Activated T-cell treated with anti-CD3 and anti-CD28 coated beads for 4 hours (primary cell): ENCODE measurements at regions not wholly inside any gene's neighbourhood (a gene's known extent, or its start where the extent isn't known, plus 50 kb on each side); places are given as distances from the start of the nearest gene placed in this dataset.

Experiments used
- DNase-seq: peaks from one replicate; pipeline ENCODE4 v3.0.0-alpha.2; 2020

DNA sequence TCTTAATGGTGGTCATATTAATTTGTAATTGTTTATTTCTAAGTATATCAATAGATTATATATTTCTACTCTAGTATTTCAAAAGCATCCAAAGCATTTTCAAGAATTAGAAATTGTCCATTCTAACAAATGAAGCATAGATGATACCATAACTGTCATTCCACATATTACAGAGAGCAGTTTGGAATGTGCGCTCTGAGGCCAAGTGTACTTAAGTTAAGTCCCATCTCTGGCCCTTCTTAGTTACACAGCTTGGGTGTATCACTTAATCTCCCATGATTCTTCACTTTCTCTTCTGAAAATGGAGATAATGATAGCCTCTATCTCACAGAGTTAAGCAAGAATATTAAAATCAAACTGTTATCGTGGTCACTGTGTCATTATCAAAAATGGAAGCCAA, 281.1 kb downstream of the MRPL39 start:
- DNase-seq: no peak

DNA sequence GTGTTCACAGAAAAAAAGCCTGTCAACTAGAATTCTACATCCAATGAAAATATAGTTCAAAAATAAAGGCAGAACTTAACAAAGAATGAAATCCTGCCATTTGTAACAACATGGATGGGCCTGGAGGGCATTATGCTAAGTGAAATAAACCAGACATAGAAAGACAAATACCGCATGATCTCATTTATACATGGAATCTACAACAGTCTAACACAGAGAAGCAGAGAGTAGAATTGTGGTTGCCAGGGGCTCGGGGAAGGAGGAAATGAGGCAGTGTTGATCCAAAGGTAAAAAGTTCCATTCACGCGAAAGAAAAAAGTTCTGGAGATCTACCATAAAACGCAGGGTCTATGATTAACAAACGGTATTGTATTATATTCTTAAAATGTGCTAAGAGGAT, 282.6 kb downstream of the MRPL39 start:
- no peak for DNase-seq

DNA sequence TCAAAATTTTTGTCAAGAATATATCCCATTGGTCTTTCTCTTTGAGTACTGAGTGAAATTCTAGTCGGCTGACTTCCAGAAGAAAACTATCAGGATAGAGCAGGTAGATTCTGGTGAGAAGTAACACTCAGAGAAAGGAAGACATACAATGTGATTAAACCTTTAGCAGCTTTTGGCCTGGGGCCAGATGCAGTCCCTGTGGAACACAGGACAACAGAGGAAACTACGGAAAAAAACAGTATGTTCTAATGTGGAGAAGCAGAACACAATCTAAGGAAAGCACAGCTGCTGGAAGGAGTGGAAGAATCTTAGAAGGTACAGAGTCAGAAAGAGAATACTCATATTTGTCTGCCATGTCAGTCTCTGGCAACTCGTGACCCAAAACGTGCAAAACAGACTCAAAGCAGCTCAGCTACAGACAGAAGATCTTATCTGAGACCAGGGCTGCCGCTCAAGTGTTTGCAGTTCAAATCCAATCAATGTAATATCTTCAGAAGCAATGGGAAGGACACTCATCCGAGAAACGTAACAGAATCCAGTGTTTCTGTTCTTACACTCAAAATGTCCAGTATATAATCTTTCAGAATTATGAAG, 283.8 kb downstream of the MRPL39 start:
- no peak for DNase-seq

DNA sequence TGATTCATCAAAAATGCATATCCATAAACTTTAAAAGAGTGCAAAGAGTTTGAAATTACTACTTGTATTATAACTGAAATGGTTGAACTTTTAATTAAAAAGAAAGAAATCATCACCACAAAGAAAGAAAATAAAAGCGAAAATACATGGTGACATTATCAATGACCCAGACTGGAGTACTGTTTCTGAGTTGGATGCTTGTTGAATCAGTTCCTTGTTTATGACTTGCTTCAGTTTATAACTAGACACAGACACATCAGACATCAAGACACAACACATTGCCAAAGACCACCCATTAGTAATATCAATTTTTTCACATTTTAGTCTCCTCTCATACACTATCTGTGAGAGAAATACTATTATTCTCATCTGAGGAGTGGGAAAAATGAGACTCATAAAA, 293.0 kb downstream of the MRPL39 start:
- no peak for DNase-seq

DNA sequence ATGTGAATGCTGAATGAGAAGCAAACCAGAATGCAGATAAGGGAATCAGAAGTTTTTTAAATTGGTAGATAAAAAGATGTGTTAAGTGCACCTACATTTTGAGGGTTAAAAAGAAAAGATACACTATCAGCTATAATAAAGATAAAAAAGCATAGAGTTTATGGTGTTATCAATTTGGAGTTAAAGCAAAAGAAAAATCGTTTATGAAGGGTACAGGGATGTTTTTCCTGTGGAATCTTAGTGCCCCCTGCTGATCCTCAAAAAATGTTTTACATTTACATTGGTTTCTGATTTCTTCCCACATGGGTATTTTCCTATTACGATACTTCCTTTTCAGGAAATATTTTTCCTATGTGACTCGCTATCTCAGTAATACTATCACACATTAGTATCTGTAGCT, 293.5 kb downstream of the MRPL39 start:
- no peak for DNase-seq

DNA sequence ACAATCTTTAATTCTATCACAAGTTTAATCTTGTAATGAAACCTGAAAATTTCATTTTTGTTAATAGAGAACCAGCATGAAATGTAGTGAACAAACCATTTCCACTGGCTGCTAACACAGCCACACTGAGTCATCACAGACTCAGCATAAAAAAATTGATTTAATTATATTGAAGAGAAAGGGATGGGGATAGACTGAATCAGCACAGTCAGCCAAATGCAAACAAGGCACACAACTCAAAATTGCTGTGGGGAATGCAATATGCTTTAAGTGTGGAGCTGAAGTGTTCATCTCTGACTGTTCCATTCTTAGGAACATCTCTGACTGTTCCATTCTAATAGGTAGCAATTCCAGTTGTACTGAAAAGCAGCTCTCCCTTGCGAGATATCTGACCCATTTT, 299.8 kb downstream of the MRPL39 start:
- DNase-seq: no peak

DNA sequence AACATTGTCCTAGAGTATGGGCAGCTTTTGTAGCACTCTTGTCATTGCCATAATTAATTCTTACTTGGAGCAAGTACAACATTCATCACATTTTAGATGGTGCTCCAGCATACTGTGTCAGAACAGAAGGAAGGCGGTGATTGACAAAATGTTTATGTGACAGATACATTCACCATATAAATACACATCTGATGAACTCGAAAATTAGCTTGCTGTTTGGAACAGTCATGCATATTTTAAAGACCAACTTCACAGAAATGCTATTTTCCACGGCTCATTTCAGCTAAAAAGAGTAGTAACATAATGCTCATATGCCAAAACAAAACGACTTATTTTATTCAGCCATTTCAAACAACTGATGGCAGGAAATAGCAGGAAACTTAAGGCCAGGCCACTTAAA, 302.7 kb downstream of the MRPL39 start:
- no peak for DNase-seq

DNA sequence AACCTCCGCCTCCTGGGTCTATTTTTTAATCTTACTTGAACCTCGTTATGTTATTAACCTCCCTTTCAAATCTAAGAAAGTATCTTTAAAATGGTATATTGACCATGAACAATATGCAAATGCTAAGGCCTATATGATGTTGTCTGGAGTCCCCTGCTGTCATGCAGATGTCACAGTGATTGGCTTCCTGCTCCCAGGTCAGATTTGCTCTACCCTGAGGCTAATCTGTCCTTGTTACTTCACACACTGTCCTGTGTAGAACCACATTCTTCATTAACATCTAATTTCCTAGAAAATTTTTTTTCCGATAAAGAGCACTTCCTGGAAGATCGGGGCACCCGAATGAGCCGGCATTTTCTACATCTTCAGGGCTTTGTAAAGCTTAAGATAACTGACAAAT, 306.6 kb downstream of the MRPL39 start:
- DNase-seq: no peak

DNA sequence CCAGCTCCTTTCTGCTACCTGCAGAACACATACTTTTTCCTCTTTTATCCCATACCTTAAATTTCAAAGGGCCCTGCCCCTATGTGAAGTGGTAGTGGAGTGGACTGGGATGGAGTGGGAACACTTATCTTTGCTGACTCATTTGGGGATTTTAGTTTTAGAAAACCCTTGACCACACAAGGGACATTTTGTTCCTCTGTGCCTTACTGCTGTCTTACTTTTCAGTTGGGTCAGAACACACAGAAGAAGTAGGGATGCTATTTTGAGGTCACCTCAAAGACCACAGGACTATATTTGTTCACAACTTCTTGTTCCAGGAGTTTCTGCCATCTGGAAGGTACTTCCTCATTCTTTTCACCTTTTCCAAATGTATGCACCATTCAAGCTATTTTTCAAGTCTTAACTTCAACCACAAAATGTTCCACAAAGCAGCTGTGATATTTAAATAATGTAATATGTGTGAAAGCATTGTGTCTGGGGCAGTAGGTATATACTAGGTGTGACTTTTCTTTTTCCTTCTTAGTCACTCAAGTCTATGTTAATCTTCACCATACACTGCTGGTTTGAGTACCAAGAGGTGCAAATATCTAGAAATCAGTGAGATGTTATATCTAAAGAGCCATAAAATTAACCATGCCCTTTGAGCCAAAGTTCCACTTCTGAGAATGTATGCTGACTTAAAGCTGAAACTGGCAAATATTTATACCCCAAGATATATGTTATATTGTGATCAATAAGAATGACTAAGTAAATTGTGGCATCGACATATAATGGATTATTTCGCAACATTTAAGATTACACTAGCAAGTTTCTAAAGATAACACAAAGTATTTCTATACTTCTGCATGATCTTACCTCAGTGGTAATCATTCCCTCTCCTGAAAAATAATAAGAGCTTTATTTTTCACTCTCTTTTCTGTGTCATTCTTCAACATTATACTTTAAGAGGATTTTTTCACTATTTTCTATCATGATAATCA, 308.5 kb downstream of the MRPL39 start:
- DNase-seq: no peak

DNA sequence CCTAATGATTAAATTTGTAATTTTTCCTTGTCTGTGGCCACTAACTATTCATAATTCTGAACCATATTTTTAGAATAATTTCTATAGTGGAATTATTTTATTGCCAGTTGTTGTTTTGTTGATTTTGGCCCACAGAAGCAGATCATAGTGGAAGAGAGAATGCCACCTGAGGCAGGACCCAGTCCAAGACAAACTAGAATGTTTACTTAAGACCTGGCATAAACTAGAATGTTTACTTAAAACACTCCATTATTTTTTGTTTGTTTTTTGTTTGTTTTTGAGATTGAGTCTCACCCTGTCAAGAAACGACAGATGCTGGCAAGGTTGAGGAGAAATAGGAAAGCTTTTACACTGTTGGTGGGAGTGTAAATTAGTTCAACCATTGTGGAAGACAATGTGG, 310.2 kb downstream of the MRPL39 start:
- no peak for DNase-seq

DNA sequence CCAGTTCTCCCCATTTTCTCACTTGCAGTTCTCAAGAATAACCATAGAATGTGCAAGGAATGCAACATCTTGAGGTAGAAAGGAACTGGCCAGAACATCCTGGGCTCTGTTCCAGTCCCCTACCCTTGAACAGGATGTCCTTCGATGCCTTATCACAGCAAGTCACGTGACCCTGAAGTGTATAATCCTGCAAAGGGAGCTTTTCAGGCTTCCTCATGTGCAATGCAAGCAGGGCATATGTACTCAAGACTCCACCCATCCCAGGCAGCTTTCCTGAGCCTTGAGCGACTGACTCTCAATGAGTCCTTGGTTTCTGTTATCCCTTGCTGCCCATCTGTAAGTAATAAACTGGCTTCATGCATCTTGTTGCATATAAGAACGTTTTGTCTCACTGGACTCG, 311.0 kb downstream of the MRPL39 start:
- DNase-seq: no peak

DNA sequence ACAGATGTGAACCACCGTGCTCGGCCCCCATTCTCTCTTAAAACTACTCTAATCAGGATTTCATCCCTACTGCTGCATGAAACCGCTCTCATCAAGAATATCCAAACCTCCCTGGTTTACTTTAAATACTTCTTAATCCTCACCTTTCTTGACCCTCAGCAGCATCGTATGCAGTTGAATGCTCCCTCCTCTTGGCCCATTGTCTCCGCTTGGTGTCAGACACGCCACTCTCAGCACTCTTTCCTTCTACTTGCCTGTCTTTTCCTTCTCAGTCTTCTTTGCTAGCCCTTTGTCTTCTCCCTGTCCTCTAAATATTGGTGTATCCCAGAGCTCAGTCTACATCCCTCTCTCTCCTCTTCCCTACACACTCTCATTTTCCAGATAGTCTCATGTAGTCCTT, 314.9 kb downstream of the MRPL39 start:
- no peak for DNase-seq

DNA sequence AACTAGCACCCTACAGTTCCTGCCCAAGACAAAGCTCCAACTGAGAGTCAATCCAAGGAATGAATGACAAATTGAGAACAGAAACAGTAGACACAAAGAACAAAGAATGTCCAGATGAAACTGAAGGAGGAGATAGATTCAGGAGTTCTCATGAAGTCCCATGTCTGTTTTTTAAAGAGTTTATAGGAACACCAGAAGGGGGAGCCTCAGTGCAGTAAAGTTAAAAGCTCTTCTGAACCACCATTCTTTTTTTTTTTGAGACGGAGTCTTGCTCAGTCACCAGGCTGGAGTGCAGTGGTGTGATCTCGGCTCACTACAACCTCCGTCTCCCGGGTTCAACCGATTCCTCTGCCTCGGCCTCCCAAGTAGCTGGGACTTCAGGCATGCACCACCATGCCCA, 323.6 kb downstream of the MRPL39 start:
- no peak for DNase-seq

DNA sequence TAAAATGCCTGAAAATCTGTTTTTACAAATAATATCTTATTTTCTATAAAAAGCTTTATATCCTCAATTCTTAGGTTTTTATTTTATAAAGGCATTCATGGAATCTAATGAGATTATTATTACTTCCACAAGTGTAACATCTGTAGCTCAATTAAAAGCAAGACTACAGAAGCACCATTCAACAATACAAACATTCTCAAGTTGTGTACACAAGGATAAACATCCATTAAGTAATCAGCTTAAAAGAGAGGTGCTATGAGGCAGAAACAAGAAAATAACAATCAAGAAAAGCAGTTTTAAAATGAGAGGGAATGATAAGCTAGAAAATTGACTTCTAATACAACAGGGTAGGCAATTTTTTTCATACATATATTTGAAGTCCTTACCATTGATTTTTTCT, 326.1 kb downstream of the MRPL39 start:
- DNase-seq: no peak

DNA sequence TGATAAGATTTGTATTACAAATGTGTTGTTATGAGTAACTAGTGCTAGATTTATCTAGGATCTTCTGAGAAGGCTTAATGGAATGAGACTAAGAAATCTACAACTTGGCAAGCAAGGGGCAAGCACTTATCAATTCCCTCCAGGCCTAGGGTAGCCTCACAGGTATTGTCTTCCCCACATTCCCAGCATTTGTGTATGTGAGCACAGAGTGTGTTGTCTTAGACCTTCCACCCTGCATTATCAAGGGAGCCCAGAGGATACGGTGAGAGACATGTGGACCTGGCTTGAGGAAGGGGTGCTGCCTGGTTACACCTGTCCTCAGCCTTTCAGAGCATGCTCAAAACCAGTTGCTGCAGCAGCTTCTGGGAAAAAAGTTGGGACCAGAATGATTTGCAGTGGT, 327.2 kb downstream of the MRPL39 start:
- no peak for DNase-seq

DNA sequence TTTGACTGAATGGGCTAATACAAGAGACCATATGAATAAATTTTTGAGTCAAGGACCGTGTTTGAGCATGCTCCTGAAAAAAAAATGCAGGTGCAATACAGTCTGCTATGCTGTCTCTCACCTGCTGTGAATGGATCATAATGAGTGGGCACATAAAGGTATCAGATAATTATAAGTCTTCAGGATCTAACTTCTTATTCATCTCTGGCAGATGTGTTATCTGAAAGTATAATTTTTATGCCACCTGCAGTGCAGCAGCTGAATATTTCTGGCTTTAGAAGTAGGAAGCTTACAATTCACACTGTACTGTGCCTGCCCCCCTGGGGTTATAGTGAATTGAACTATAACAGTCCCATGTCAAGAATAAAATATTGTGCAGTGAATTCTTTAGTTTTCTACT, 333.3 kb downstream of the MRPL39 start:
- no peak for DNase-seq

DNA sequence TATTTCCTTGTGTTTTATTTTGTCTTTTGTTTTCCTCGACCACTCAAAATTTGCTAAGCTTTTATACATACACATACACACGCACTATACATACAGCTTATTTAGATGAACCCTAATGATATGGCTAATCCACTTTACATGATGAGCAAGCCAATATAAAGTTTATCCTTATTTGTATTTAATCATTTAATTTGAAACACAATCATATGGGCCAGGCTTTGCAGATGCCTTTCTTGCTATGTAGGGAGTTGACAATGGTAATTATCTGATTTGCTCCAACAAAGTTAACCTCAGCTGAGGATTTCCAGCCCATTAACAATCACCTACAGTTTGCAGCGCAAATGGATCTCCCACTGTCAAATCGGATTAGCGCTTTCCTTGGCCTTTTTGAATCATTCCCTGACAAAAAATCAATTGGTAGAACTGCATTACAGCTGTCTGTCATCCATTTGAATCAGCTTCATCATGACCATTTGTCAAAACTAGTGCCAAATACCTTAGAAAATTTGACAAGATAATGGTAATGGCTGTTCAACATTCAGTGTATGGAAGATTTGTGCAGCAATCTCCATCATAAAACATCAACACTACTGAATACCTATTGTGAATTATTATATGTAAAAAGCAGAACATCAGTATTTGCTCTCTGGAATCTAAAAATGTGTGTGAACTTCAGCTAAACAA, 352.6 kb downstream of the MRPL39 start:
- DNase-seq: no peak

DNA sequence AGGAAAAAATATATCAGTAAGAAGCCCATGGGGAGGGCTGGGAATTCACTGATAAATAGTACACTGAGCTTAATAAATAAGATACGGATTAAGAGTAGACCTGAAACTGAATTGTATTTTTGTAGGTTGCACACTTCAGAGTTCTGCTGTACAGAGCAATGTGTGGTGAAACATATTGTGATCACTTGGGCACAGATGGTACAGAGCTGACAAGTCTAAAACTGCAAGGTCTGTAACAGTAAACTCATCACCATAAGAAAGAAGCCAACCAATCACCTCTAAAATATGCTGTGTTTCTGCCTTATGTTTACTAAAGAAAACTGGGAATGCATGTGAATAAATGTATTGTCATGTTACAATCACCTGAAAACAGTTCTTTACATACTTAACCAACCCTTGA, 360.7 kb downstream of the MRPL39 start:
- no peak for DNase-seq

DNA sequence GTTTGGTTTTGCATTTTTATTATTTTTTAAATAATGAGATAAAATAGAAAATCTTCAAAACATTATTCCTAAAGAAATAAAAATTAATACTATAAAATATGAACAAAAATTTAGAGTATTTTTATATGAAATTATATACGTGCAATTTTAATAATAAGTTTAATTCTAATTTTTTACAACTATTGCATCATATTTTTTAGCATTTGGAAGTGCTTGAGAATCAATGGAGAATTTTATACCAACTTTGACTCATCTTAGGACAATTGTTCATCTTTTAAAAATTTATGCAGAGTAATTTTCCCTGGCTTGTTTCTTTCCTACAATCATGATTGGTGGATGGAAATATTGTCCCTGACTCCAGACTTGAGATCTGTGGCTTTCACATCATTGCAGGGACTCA, 362.5 kb downstream of the MRPL39 start:
- no peak for DNase-seq

DNA sequence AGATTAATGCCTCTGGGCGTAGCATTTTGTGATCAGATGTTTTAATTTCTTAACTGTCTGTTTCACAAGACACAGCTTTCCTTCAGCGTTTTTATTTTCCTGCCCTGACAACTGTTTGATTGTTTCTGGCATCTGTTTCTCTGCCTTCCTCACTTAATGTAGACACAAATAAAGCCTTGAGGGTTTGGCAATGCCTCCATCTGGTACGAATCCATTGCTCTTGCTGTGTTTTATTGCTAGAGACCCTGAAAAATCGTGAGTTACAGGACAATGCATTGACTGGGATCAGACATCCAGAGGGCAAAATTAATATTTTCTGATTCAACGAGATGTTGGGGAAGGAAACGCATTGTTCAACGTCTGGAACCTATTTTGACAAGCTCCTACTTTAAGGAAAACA, 363.5 kb downstream of the MRPL39 start:
- DNase-seq: no peak

DNA sequence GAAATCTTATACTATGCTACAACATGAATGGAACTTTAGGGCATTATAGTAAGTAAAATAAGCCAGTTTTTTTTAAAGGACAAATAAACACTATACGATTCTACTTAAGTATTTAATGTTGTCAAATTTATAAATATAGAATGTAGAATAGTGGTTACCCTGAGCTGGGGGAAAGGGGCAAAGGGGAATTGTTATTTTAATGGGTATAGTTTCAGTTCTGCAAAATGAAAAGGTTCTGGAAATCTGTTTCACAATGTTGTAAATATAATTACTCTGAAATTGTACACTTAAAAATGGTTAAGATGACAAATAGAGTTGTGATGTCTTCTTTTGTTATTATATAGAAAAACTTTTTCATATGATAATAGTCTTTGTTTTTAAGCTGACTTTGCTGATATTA, 366.3 kb downstream of the MRPL39 start:
- no peak for DNase-seq

DNA sequence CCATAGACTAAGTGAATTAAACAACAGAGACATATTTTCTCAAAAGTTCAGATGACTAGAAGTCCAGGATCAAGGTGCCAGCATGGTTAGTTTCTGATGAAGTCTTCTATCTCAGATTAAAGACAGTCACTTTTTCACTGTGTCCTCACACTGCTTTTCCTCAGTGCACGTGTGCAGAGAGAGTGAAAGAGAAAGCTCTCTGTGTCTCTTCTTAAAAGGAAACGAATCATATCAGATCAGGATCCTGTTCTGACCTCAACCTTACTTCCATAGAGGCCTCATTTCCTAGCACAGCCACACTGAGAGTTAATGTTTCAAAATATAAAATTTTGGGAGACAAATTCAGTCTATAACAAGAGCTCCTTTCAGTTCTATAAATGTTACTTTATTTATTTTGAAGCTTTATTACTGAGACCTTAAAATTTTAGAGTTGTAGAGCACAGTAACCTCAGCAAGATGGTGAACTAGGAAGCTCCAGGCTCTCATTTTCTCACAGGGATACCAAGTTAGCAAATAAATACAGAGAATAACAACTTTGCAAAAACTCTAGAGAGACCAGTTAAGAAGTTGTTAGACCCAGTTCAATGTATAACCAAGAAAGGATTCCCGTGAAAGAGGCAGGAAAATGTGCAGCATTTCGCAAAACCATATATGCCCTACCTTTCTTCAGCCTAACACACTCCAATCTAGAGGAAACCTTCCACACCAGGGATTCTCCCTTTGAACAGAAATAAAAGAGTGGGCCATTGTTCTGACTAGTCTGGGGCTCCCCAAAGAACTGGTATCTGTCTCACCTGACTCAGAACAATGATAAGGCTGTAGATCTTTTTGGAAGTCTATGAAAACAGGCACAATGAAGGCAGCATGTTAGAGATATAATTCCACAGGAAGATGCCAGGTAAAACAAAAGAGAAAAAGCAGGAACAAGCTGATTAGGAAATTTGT, 372.2 kb downstream of the MRPL39 start:
- DNase-seq: no peak

DNA sequence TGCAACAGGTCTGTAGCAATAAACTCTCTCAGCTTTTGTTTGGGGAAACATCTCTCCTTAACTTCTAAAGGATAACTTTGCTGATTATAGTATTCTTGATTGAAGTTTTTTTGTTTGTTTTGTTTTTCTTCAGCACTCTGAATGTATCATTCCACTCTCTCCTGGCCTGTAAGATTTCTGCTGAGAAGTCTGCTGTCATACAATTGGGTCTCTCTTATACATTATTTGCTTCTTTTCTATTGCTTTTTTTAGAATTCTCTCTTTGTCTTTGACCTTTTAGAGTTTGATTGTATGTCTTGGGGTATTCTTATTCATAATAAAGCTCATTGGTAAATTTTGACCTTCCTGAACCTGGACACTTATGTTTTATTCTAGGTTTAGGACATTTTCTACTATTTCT, 386.3 kb downstream of the MRPL39 start:
- no peak for DNase-seq
